ENCODE measurements at regions not wholly inside any gene's neighbourhood (a gene's known extent, or its start where the extent isn't known, plus 50 kb on each side); places are given as distances from the start of the nearest gene placed in this dataset.
"Not testable (repeated sequence)": the region's sequence is repeated elsewhere in the genome, so short reads cannot be mapped to it uniquely, and the experiment has no call there.

- H3K36me3 ChIP-seq, result no peaks in the 10 kb centered on the region
- intact Hi-C loops (cut with DNase I), result no loop called here
- no peak overlapping the region for H3K4me3 ChIP-seq
- H3K27me3 ChIP-seq, result no peaks in the 10 kb centered on the region
- no peaks in the 10 kb centered on the region for H3K9me3 ChIP-seq
- WGBS, result 86% methylated on average over 3 of the region's 3 CpGs
- H3K27ac ChIP-seq (replicated peaks in 1 of 4), result no peak overlapping the region
- no peak for DNase-seq (ENCODE audit: extremely low spot score)
- TF ChIP-seq POLR2A (IDR thresholded peaks at IDR 0.05; ENCODE audit: low read depth) (no peak), POLR2AphosphoS5 (IDR thresholded peaks at IDR 0.05) (no peak), CTCF (IDR thresholded peaks at IDR 0.05) (no peak), EP300 (IDR thresholded peaks at IDR 0.05) (no peak)
- H3K4me1 ChIP-seq, result peaks cover 0 to 6% (median 0%) of the 10 kb centered on the region in 4 donors
Observed at GRCh38 chr2:226540204-226540994, 259.2 kb downstream of the IRS1 start.

- WGBS, result 79% methylated on average over 7 of the region's 7 CpGs
- intact Hi-C loops (cut with DNase I), result no loop called here
- no peaks in the 10 kb centered on the region for H3K27me3 ChIP-seq
- DNase-seq (ENCODE audit: extremely low spot score), result no peak
- H3K4me3 ChIP-seq, result no peak overlapping the region
- no peak overlapping the region for H3K27ac ChIP-seq (replicated peaks in 1 of 4)
- no peaks in the 10 kb centered on the region for H3K36me3 ChIP-seq
- no peak for TF ChIP-seq CTCF (IDR thresholded peaks at IDR 0.05)
- TF ChIP-seq POLR2A (IDR thresholded peaks at IDR 0.05; ENCODE audit: low read depth), result no peak
- no peak for TF ChIP-seq EP300 (IDR thresholded peaks at IDR 0.05)
- H3K9me3 ChIP-seq, result no peaks in the 10 kb centered on the region
- H3K4me1 ChIP-seq, result peaks cover 0 to 6% (median 0%) of the 10 kb centered on the region in 4 donors
Observed at GRCh38 chr2:226536410-226536809, 263.2 kb downstream of the IRS1 start.

- H3K4me1 ChIP-seq; H3K4me3 ChIP-seq; H3K9me3 ChIP-seq; H3K27ac ChIP-seq (replicated peaks in 1 of 4); intact Hi-C loops (cut with DNase I); H3K27me3 ChIP-seq; DNase-seq (ENCODE audit: extremely low spot score); H3K36me3 ChIP-seq: not testable (repeated sequence)
- 92% methylated on average over 4 of the region's 4 CpGs for WGBS
Observed at GRCh38 chr2:226532976-226533375, 266.6 kb downstream of the IRS1 start.

- Histone ChIP-seq H3K36me3 (no peaks in the 10 kb centered on the region), H3K9me3 (no peaks in the 10 kb centered on the region), H3K4me1 (no peaks in the 10 kb centered on the region), H3K4me3 (no peak overlapping the region), H3K27me3 (no peaks in the 10 kb centered on the region), H3K27ac (replicated peaks in 1 of 4) (no peak overlapping the region)
- TF ChIP-seq POLR2AphosphoS5 (IDR thresholded peaks at IDR 0.05) (no peak), EP300 (IDR thresholded peaks at IDR 0.05) (no peak), CTCF (IDR thresholded peaks at IDR 0.05) (no peak), POLR2A (IDR thresholded peaks at IDR 0.05; ENCODE audit: low read depth) (no peak)
- DNase-seq (ENCODE audit: extremely low spot score), result no peak
- intact Hi-C loops (cut with DNase I), result no loop called here
- 78% methylated on average over 12 of the region's 12 CpGs for WGBS
Observed at GRCh38 chr2:226531061-226531810, 268.4 kb downstream of the IRS1 start.

- WGBS, result 81% methylated on average over 2 of the region's 2 CpGs
- H3K4me1 ChIP-seq, result peaks cover 0 to 4% (median 0%) of the 10 kb centered on the region in 4 donors
- H3K27me3 ChIP-seq, result no peaks in the 10 kb centered on the region
- no peaks in the 10 kb centered on the region for H3K9me3 ChIP-seq
- H3K4me3 ChIP-seq, result no peak overlapping the region
- H3K27ac ChIP-seq (replicated peaks in 1 of 4), result no peak overlapping the region
- intact Hi-C loops (cut with DNase I), result no loop called here
- no peaks in the 10 kb centered on the region for H3K36me3 ChIP-seq
- TF ChIP-seq POLR2A (IDR thresholded peaks at IDR 0.05; ENCODE audit: low read depth), result no peak
- no peak for TF ChIP-seq POLR2AphosphoS5 (IDR thresholded peaks at IDR 0.05)
- no peak for TF ChIP-seq EP300 (IDR thresholded peaks at IDR 0.05)
- no peak for TF ChIP-seq CTCF (IDR thresholded peaks at IDR 0.05)
- DNase-seq (ENCODE audit: extremely low spot score), result no peak
Observed at GRCh38 chr2:226529556-226529955, 270.1 kb downstream of the IRS1 start.

Data from esophagus muscularis mucosa (tissue), 4 donors.